GM23338 (cell line): ENCODE measurements at regions not wholly inside any gene's neighbourhood (a gene's known extent, or its start where the extent isn't known, plus 50 kb on each side); places are given as distances from the start of the nearest gene placed in this dataset.

Experiments
- EZH2 ChIP-seq: fragments of 200-600 bp; sonication (generic); IDR thresholded peaks from one replicate; pipeline ENCODE4 v1.8.0; 2017; ENCODE audit warnings: antibody characterized with exemption, mild to moderate bottlenecking, low read depth; ENCODE audit not compliant: unreplicated experiment
- EZH2phosphoT487 ChIP-seq: fragments of 200-600 bp; sonication (generic); IDR thresholded peaks from one replicate; pipeline ENCODE4 v1.8.1; 2018; ENCODE audit warnings: antibody characterized with exemption; ENCODE audit not compliant: unreplicated experiment
- POLR2AphosphoS5 ChIP-seq: IDR thresholded peaks from 2 replicates; pipeline ENCODE4 v1.6.1; 2016; ENCODE audit warnings: antibody characterized with exemption, low read depth
- ZNF114 ChIP-seq: fragments of 250-450 bp; sonication (Bioruptor Pico); IDR thresholded peaks from 2 replicates; pipeline ENCODE4 v1.5.0; 2020; ENCODE audit warnings: mild to moderate bottlenecking, moderate library complexity
- TF ChIP-seq, protein P1 (sequence below), 2 experiments: fragments of 200-600 bp in 1 of 2; sonication (generic) in 1 of 2; conservative IDR thresholded peaks; 2 replicates each; pipeline versions ENCODE4 v1.5.1 to v1.6.1; 2016 to 2017; ENCODE audit warnings: antibody characterized with exemption in 2 of 2, low read depth in 2 of 2, mild to moderate bottlenecking in 2 of 2, moderate library complexity in 1 of 2
- TF ChIP-seq, protein P2 (sequence below): IDR thresholded peaks from one replicate; pipeline ENCODE4 v1.6.1; 2018; ENCODE audit warnings: antibody characterized with exemption; ENCODE audit not compliant: unreplicated experiment

DNA sequence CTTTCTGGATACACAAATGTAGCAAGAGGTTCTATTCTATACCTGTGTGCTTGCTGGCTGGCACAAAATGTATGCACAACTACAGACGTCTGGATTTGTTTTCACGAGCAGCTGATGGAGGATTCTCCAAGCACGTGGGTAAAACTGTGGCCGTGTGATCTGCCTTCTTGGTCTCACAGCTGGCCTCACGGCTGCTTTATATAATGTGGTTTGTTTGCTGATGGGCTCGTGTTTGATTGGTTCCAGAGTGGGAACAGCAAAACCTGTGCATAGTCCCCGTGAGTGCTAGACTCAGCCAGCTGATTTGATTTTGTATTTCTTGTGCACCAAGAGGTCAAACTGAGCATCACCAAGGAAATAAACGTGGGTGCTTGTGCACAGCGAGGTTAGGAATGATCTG, 262.6 kb upstream of the RPS6KA3 start:
- TF ChIP-seq, protein P1, sequence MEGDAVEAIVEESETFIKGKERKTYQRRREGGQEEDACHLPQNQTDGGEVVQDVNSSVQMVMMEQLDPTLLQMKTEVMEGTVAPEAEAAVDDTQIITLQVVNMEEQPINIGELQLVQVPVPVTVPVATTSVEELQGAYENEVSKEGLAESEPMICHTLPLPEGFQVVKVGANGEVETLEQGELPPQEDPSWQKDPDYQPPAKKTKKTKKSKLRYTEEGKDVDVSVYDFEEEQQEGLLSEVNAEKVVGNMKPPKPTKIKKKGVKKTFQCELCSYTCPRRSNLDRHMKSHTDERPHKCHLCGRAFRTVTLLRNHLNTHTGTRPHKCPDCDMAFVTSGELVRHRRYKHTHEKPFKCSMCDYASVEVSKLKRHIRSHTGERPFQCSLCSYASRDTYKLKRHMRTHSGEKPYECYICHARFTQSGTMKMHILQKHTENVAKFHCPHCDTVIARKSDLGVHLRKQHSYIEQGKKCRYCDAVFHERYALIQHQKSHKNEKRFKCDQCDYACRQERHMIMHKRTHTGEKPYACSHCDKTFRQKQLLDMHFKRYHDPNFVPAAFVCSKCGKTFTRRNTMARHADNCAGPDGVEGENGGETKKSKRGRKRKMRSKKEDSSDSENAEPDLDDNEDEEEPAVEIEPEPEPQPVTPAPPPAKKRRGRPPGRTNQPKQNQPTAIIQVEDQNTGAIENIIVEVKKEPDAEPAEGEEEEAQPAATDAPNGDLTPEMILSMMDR (conservative IDR thresholded peaks at IDR 0.05; ENCODE audit: low read depth in 2 of 2): no peak
- no peak for TF ChIP-seq POLR2AphosphoS5
- TF ChIP-seq EZH2: no peak
- TF ChIP-seq, protein P2, sequence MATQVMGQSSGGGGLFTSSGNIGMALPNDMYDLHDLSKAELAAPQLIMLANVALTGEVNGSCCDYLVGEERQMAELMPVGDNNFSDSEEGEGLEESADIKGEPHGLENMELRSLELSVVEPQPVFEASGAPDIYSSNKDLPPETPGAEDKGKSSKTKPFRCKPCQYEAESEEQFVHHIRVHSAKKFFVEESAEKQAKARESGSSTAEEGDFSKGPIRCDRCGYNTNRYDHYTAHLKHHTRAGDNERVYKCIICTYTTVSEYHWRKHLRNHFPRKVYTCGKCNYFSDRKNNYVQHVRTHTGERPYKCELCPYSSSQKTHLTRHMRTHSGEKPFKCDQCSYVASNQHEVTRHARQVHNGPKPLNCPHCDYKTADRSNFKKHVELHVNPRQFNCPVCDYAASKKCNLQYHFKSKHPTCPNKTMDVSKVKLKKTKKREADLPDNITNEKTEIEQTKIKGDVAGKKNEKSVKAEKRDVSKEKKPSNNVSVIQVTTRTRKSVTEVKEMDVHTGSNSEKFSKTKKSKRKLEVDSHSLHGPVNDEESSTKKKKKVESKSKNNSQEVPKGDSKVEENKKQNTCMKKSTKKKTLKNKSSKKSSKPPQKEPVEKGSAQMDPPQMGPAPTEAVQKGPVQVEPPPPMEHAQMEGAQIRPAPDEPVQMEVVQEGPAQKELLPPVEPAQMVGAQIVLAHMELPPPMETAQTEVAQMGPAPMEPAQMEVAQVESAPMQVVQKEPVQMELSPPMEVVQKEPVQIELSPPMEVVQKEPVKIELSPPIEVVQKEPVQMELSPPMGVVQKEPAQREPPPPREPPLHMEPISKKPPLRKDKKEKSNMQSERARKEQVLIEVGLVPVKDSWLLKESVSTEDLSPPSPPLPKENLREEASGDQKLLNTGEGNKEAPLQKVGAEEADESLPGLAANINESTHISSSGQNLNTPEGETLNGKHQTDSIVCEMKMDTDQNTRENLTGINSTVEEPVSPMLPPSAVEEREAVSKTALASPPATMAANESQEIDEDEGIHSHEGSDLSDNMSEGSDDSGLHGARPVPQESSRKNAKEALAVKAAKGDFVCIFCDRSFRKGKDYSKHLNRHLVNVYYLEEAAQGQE: no peak
- no peak for TF ChIP-seq ZNF114 (CRISPR knock-in tag)
- no peak for TF ChIP-seq EZH2phosphoT487
